ENCODE measurements at regions not wholly inside any gene's neighbourhood (a gene's known extent, or its start where the extent isn't known, plus 50 kb on each side); places are given as distances from the start of the nearest gene placed in this dataset.

- H3K4me1 ChIP-seq: no peaks in the 10 kb centered on the region
- no peak for TF ChIP-seq CTCF (IDR thresholded peaks at IDR 0.05)
- H3K36me3 ChIP-seq: no peaks in the 10 kb centered on the region
- ATAC-seq: no peak
- no peak for DNase-seq
- no peaks in the 10 kb centered on the region for H3K9me3 ChIP-seq
- H3K27me3 ChIP-seq (ENCODE audit: low read depth): no peaks in the 10 kb centered on the region
- no peak overlapping the region for H3K4me3 ChIP-seq
- no peak overlapping the region for H3K27ac ChIP-seq
- intact Hi-C loops (cut with DNase I): no loop called here
Observed at GRCh38 chr3:29212789-29213433, 68.0 kb upstream of the RBMS3 start.

GRCh38 chr3:29214009-29214658 lies 66.7 kb upstream of the RBMS3 start:
- ATAC-seq (no peak), DNase-seq (no peak)
- Histone ChIP-seq H3K9me3 (no peaks in the 10 kb centered on the region), H3K4me1 (no peaks in the 10 kb centered on the region), H3K27me3 (ENCODE audit: low read depth) (no peaks in the 10 kb centered on the region), H3K36me3 (no peaks in the 10 kb centered on the region), H3K4me3 (no peak overlapping the region), H3K27ac (no peak overlapping the region)
- intact Hi-C loops (cut with DNase I): no loop called here
- TF ChIP-seq CTCF (IDR thresholded peaks at IDR 0.05): no peak

GRCh38 chr3:29215948-29216347 lies 64.9 kb upstream of the RBMS3 start:
- intact Hi-C loops (cut with DNase I): no loop called here
- no peak for DNase-seq
- Histone ChIP-seq H3K4me1 (no peaks in the 10 kb centered on the region), H3K27ac (no peak overlapping the region), H3K4me3 (no peak overlapping the region), H3K9me3 (no peaks in the 10 kb centered on the region), H3K27me3 (ENCODE audit: low read depth) (no peaks in the 10 kb centered on the region), H3K36me3 (no peaks in the 10 kb centered on the region)
- no peak for ATAC-seq
- TF ChIP-seq CTCF (IDR thresholded peaks at IDR 0.05): no peak

- no peak overlapping the region for H3K27ac ChIP-seq
- H3K4me1 ChIP-seq: no peaks in the 10 kb centered on the region
- no peak for DNase-seq
- ATAC-seq: no peak
- intact Hi-C loops (cut with DNase I): no loop called here
- no peak overlapping the region for H3K4me3 ChIP-seq
- H3K36me3 ChIP-seq: no peaks in the 10 kb centered on the region
- no peak for TF ChIP-seq CTCF (IDR thresholded peaks at IDR 0.05)
- H3K9me3 ChIP-seq: no peaks in the 10 kb centered on the region
- no peaks in the 10 kb centered on the region for H3K27me3 ChIP-seq (ENCODE audit: low read depth)
Observed at GRCh38 chr3:29226706-29227105, 54.2 kb upstream of the RBMS3 start.

GRCh38 chr3:29227307-29227706 lies 53.6 kb upstream of the RBMS3 start:
- ATAC-seq: no peak
- H3K4me1 ChIP-seq: no peaks in the 10 kb centered on the region
- no peaks in the 10 kb centered on the region for H3K36me3 ChIP-seq
- no peaks in the 10 kb centered on the region for H3K9me3 ChIP-seq
- intact Hi-C loops (cut with DNase I): no loop called here
- H3K27ac ChIP-seq: no peak overlapping the region
- no peak for TF ChIP-seq CTCF (IDR thresholded peaks at IDR 0.05)
- H3K27me3 ChIP-seq (ENCODE audit: low read depth): no peaks in the 10 kb centered on the region
- no peak for DNase-seq
- H3K4me3 ChIP-seq: no peak overlapping the region
